ENCODE measurements at regions not wholly inside any gene's neighbourhood (a gene's known extent, or its start where the extent isn't known, plus 50 kb on each side); places are given as distances from the start of the nearest gene placed in this dataset.

DNA sequence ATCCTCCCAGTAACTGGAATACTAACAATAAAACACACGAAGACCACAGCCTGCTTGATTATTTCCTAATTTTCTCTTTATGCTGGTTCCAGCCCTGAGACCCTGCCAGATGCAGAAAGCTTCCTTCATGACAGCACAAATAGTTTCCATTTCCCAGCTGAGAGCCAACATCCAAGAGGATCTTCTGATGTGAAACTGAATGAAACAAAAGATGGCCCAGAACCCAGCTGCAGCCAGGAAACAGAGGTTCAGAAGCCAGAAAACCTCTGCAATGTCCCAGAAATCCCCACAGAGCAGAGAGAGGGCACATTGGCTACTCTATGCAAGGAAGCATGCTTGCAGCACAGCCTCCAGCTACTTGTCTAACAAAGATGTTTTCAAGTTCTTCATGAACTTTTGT, 61.8 kb upstream of the PLEKHG1 start:
- DNase-seq (ENCODE audit: low spot score): no peak

DNA sequence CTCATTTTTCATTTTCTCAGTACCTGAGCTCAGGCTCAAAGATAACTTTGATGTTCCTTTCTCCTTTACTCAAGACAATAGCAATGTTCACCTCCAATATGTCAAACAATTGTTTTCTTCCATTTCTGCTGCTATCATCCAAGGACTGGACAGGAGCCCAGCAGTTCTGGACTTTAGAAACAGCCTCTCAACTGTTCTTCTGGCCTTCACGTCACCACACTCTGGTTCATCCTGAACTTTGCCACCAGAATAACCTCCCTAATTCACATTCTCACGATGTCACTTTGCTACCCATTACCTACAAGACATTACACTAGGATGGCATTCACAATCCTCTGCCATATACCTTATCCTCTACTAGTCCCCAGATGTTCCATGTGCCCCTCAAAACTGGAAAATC, 60.6 kb upstream of the PLEKHG1 start:
- DNase-seq (ENCODE audit: low spot score): no peak

DNA sequence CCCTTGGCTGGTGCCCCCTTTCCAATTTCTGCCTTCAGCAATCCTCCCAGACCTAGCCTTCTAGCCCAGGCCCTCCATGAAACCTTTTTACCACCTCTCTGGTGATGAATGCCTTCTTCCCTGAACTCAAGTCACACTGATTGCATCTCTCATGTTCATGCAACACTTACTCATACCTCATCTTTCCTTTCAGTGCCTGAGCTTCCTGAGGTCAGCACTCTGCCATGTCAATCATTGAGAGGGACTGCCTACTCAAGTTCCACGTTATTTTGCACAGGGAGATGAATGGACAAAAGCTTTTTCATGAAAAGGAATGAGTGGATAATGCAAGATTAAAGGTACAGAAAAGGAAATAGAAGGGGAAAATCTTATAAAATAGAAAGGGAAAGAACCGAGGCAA, 60.1 kb upstream of the PLEKHG1 start:
- no peak for DNase-seq (ENCODE audit: low spot score)

GRCh38 chr6:150541576-150541975, 58.1 kb upstream of the PLEKHG1 start:
- DNase-seq (ENCODE audit: low spot score): no peak

- DNase-seq (ENCODE audit: low spot score): no peak
These were observed 56.5 kb upstream of the PLEKHG1 start for GRCh38 chr6:150543178-150543577.

DNA sequence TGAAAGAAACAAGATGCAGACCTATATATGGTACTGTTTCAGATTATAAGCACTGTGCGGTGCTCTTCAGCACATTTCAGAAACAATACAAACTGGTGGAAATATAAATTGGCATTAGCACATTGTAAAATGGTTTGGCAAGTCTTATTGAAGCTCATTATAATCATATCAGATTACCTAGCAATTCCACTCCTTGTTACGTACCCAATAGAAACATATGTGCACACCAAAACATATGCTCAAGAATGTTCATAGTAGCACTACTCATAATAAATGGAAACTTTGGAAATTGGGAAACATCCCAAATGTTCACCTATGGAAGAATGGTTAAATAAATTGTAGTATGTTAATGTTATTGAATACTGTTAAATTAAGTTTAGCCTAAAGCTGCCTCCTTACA, 54.9 kb upstream of the PLEKHG1 start:
- DNase-seq (ENCODE audit: low spot score): no peak

GRCh38 chr6:150546457-150546856, 53.2 kb upstream of the PLEKHG1 start:
- DNase-seq (ENCODE audit: low spot score): no peak

GRCh38 chr6:150547502-150548222, 52.0 kb upstream of the PLEKHG1 start:
- DNase-seq (ENCODE audit: low spot score): no peak

DNA sequence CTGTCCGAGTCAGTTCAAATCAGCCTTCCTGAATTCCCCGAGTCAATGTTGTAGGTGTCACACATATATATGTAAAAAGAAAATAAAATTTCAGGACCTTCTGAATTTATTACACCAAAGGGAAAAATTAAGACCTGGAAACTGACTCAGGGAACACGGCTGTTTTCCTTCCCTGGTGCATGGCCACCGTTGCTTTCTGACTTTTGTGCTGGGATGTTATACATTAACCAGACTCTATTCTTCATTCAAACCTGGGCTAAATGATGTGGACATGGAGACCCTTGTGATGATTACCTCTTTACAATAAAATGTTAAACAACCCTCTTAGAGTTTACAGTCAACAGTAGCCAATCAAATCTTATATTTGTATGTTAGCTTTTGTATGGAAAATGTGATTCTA, 51.4 kb upstream of the PLEKHG1 start:
- DNase-seq (ENCODE audit: low spot score): no peak

DNA sequence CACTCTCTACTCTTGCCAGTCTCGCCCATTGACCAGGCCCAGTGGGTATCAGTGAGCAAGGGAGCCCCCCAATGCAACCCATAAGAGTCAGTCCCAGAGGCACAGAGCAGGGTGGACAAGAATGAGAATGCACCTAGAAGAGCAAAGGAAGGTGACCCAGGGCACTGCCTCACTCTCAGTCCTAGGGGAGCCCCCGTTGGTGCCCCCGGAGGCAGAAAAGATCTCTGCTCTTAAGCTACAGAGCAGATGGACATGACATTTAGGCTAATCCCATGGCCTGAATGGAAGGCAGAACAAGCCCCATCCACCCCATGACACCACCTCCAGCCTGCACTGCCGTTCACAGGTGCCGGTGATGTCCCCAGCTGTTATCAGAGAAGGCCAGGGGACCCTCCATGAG, 50.7 kb upstream of the PLEKHG1 start:
- DNase-seq (ENCODE audit: low spot score): peak; percentile 12

DNA sequence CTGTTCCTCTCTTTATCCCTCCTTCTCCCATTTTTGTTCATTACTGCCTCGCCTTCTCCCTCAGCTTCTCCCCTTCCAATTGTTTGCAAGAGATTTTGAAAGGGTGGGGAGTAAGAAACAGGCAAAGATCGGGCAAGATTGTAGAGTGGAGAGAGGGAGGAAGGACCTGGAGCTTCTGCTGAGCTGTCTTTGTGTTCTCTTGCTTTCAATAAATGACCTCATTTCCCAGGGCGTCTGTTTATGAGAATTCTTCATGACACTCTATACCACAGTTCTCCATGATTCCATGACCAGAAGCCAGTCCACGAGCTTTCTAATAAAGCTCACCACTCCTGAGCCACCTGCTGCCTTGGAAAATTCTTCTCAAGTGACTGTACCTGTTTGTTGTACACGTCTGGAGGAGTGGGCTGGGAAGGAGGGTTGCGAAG, 50.0 kb upstream of the PLEKHG1 start:
- no peak for DNase-seq (ENCODE audit: low spot score)

All from NAMALWA (cell line).